Stimulated activated CD4-positive, alpha-beta T cell treated with anti-CD3 and anti-CD28 coated beads, Interleukin-2, amount 100 ng/mL, for 24 hours (primary cell): ENCODE measurements at regions not wholly inside any gene's neighbourhood (a gene's known extent, or its start where the extent isn't known, plus 50 kb on each side); places are given as distances from the start of the nearest gene placed in this dataset.

ENCODE experiments used
- DNase-seq, 2 donors: peaks; one replicate each; pipeline ENCODE4 v3.0.0-alpha.2; 2020

- DNase-seq: no peak
Measured at GRCh38 chr4:23235628-23236390, 543.1 kb downstream of the GBA3 start.

GRCh38 chr4:23234716-23235115 is 542.0 kb downstream of the GBA3 start:
- no peak for DNase-seq

- DNase-seq: no peak
Measured at GRCh38 chr4:23234018-23234417, 541.3 kb downstream of the GBA3 start.

GRCh38 chr4:23233596-23233995 is 540.9 kb downstream of the GBA3 start:
- no peak for DNase-seq

- DNase-seq: no peak
Measured at GRCh38 chr4:23232987-23233386, 540.2 kb downstream of the GBA3 start.

GRCh38 chr4:23225564-23225963 is 532.8 kb downstream of the GBA3 start:
- no peak for DNase-seq

- DNase-seq: no peak
Measured at GRCh38 chr4:23224684-23225420, 532.1 kb downstream of the GBA3 start.

GRCh38 chr4:23220911-23221310 is 528.2 kb downstream of the GBA3 start:
- no peak for DNase-seq

- DNase-seq: no peak
Measured at GRCh38 chr4:23219779-23220408, 527.2 kb downstream of the GBA3 start.

GRCh38 chr4:23213198-23213597 is 520.5 kb downstream of the GBA3 start:
- no peak for DNase-seq

GRCh38 chr4:23212558-23212957 is 519.8 kb downstream of the GBA3 start:
- no peak for DNase-seq

GRCh38 chr4:23207059-23207458 is 514.3 kb downstream of the GBA3 start:
- DNase-seq: no peak

GRCh38 chr4:23202712-23203247 is 510.0 kb downstream of the GBA3 start:
- no peak for DNase-seq

GRCh38 chr4:23194751-23195150 is 502.0 kb downstream of the GBA3 start:
- no peak for DNase-seq

- DNase-seq: no peak
Measured at GRCh38 chr4:23174179-23174578, 481.4 kb downstream of the GBA3 start.

GRCh38 chr4:23171976-23172375 is 479.2 kb downstream of the GBA3 start:
- no peak for DNase-seq

- DNase-seq: no peak
Measured at GRCh38 chr4:23169608-23170311, 477.0 kb downstream of the GBA3 start.

- DNase-seq: no peak
Measured at GRCh38 chr4:23166919-23167318, 474.2 kb downstream of the GBA3 start.

- no peak for DNase-seq
Measured at GRCh38 chr4:23166407-23166806, 473.7 kb downstream of the GBA3 start.

GRCh38 chr4:23165669-23166068 is 472.9 kb downstream of the GBA3 start:
- DNase-seq: no peak

GRCh38 chr4:23163647-23164436 is 471.1 kb downstream of the GBA3 start:
- DNase-seq: no peak

- DNase-seq: no peak
Measured at GRCh38 chr4:23162275-23162674, 469.5 kb downstream of the GBA3 start.
